Activated naive CD4-positive, alpha-beta T cell treated with anti-CD3 and anti-CD28 coated beads, Interleukin-2, amount 50 U/mL, for 16 hours (primary cell): ENCODE measurements at regions not wholly inside any gene's neighbourhood (a gene's known extent, or its start where the extent isn't known, plus 50 kb on each side); places are given as distances from the start of the nearest gene placed in this dataset.

Experiments used
- DNase-seq: peaks from one replicate; pipeline ENCODE4 v3.0.0-alpha.2; 2020

- no peak for DNase-seq
These were observed 184.3 kb downstream of the MTRR start for GRCh38 chr5:8053270-8053669.

GRCh38 chr5:8057769-8058168 is 188.8 kb downstream of the MTRR start:
- no peak for DNase-seq

- no peak for DNase-seq
These were observed 189.8 kb downstream of the MTRR start for GRCh38 chr5:8058616-8059190.

- DNase-seq: no peak
These were observed 190.4 kb downstream of the MTRR start for GRCh38 chr5:8059337-8059736.

- no peak for DNase-seq
These were observed 191.4 kb downstream of the MTRR start for GRCh38 chr5:8060235-8060952.

- no peak for DNase-seq
These were observed 192.0 kb downstream of the MTRR start for GRCh38 chr5:8060953-8061429.

- DNase-seq: no peak
These were observed 193.6 kb downstream of the MTRR start for GRCh38 chr5:8062521-8062920.

GRCh38 chr5:8068078-8068477 is 199.1 kb downstream of the MTRR start:
- no peak for DNase-seq

GRCh38 chr5:8070138-8070537 is 201.2 kb downstream of the MTRR start:
- no peak for DNase-seq

GRCh38 chr5:8079056-8079455 is 210.1 kb downstream of the MTRR start:
- no peak for DNase-seq

GRCh38 chr5:8081179-8081578 is 212.2 kb downstream of the MTRR start:
- DNase-seq: no peak

- no peak for DNase-seq
These were observed 224.7 kb downstream of the MTRR start for GRCh38 chr5:8093669-8094068.

- DNase-seq: no peak
These were observed 225.4 kb downstream of the MTRR start for GRCh38 chr5:8094304-8094703.

GRCh38 chr5:8097146-8097545 is 228.2 kb downstream of the MTRR start:
- no peak for DNase-seq

GRCh38 chr5:8098081-8098480 is 229.1 kb downstream of the MTRR start:
- no peak for DNase-seq

- DNase-seq: no peak
These were observed 233.8 kb downstream of the MTRR start for GRCh38 chr5:8102714-8103113.

- DNase-seq: no peak
These were observed 245.8 kb downstream of the MTRR start for GRCh38 chr5:8114597-8115266.

- DNase-seq: no peak
These were observed 254.6 kb downstream of the MTRR start for GRCh38 chr5:8123559-8123958.

GRCh38 chr5:8134609-8135008 is 265.7 kb downstream of the MTRR start:
- no peak for DNase-seq

GRCh38 chr5:8135742-8136141 is 266.8 kb downstream of the MTRR start:
- no peak for DNase-seq

- DNase-seq: no peak
These were observed 267.3 kb downstream of the MTRR start for GRCh38 chr5:8136271-8136670.

GRCh38 chr5:8137941-8138550 is 269.1 kb downstream of the MTRR start:
- DNase-seq: no peak

GRCh38 chr5:8138884-8139283 is 269.9 kb downstream of the MTRR start:
- DNase-seq: no peak

- DNase-seq: no peak
These were observed 281.8 kb downstream of the MTRR start for GRCh38 chr5:8150791-8151190.
